GM12891 (cell line): ENCODE measurements at regions not wholly inside any gene's neighbourhood (a gene's known extent, or its start where the extent isn't known, plus 50 kb on each side); places are given as distances from the start of the nearest gene placed in this dataset.

Source experiments
- POLR2A ChIP-seq: IDR thresholded peaks from 2 replicates; pipeline ENCODE4 v1.6.1; 2011; ENCODE audit warnings: low read depth, low read length, control low read depth
- TAF1 ChIP-seq: IDR thresholded peaks from 2 replicates; pipeline ENCODE4 v1.6.1; 2011; ENCODE audit warnings: low read depth, low read length, control low read depth

DNA sequence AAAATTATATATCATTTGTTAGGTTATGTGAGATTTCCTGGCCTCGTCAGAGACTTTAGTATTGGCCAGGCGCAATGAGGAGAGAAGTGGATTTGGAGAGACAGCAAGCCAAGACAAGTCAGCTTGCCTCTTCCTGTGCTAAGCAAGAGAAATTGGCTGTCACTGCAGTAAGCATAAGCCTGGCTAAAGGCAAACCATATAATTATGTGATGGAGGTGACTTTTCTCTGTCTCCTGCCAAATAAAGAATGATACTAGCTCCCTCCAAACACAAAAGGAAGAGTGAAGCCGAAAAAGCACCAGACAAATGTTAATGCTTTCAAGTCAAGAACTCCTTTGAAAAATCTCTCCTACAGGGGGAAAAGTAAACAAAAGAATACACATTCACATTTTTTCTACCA, 2246.0 kb downstream of the ARAP2 start:
- TF ChIP-seq TAF1 (no peak), POLR2A (no peak)
